Stimulated activated naive CD8-positive, alpha-beta T cell treated with anti-CD3 and anti-CD28 coated beads, Interleukin-15, amount 100 ng/mL, for 72 hours (primary cell): ENCODE measurements at regions not wholly inside any gene's neighbourhood (a gene's known extent, or its start where the extent isn't known, plus 50 kb on each side); places are given as distances from the start of the nearest gene placed in this dataset.

Source experiments
- ATAC-seq: fragments of 150-1000 bp; cut with Tn5 transposase; 2 replicates; pipeline ENCODE4 v1.10.0; 2021; ENCODE audit warnings: mild to moderate bottlenecking, moderate library complexity
- DNase-seq, 2 donors: peaks; one replicate each; pipeline ENCODE4 v3.0.0; 2021 to 2022
- H3K27ac Mint-ChIP-seq, 2 donors: one replicate each; pipeline ENCODE4 v1.8.0; 2022; ENCODE audit warnings: mild to moderate bottlenecking in 2 of 2, mixed read lengths in 2 of 2, moderate library complexity in 2 of 2
- H3K27me3 Mint-ChIP-seq: one replicate; pipeline ENCODE4 v1.8.0; 2022; ENCODE audit warnings: mixed read lengths
- H3K4me1 Mint-ChIP-seq: one replicate; pipeline ENCODE4 v1.8.0; 2022; ENCODE audit warnings: mild to moderate bottlenecking, mixed read lengths
- H3K4me3 Mint-ChIP-seq, 2 donors: one replicate each; pipeline ENCODE4 v1.8.0; 2022; ENCODE audit warnings: mild to moderate bottlenecking in 2 of 2, mixed read lengths in 2 of 2, moderate library complexity in 1 of 2
- H3K9me3 Mint-ChIP-seq, 2 donors: one replicate each; pipeline ENCODE4 v1.8.0; 2022; ENCODE audit warnings: mixed read lengths in 2 of 2

DNA sequence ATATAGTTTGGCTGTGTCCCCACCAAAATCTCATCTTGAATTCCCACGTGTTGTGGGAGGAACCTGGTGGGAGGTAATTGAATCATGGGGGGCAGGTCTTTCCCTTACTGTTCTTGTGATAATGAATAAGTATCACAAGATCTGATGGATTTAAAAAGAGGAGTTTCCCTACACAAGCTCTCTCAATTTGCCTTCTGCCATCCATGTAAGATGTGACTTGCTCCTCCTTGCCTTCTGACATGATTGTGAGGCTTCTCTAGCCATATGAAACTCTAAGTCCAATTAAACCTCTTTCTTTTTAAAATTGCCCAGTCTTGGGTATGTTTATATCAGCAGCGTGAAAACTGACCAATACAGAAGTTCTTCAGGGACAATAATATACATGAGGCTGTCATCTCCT, 425.1 kb downstream of the PABPC4L start:
- ATAC-seq (no peak), DNase-seq (no peak)
- H3K9me3 Mint-ChIP-seq, result peaks cover 7 to 10% of the 10 kb centered on the region in 2 donors
- no peak overlapping the region for H3K4me3 Mint-ChIP-seq
- H3K27ac Mint-ChIP-seq, result no peak overlapping the region
- no peaks in the 10 kb centered on the region for H3K4me1 Mint-ChIP-seq
- H3K27me3 Mint-ChIP-seq, result no peaks in the 10 kb centered on the region

DNA sequence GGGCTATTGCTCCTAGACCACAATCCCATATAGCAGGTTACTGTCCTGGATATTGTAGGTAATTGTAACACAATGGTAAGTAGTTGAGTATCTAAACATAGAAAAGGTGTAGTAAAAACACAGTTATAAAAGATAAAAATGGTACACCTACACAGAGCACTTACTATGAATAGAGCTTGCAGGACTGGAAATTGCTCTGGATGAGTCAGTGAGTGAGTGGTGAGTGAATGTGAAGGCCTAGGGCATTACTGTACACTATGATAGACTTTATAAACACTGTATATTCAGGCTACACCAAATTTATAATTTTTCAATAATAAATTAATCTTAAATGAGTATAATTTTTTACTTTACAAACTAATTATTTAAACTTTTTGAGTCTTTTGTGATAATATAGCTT, 425.7 kb downstream of the PABPC4L start:
- Mint-ChIP-seq H3K4me3 (no peak overlapping the region), H3K4me1 (no peaks in the 10 kb centered on the region), H3K9me3 (peaks cover 7 to 11% of the 10 kb centered on the region in 2 donors), H3K27ac (no peak overlapping the region), H3K27me3 (no peaks in the 10 kb centered on the region)
- no peak for DNase-seq
- ATAC-seq, result no peak

DNA sequence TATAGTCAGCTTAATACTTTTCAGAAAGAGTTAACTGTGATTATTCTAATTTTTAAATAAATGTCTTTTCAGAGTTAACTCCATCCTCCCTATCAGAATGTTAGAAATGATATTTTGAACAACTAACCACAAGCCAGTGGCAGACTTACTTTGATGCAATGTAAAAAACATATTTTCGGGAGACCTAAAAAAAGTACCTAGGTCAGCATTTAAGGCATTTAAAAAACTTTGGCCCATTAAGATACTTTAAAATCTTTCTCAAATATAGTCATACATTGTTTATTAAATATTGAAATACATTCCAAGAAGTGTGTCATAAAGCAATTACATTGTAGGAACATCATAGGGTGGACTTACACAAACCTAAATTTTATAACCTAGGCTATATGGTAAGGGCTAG, 426.1 kb downstream of the PABPC4L start:
- peaks cover 11 to 15% of the 10 kb centered on the region in 2 donors for H3K9me3 Mint-ChIP-seq
- H3K4me3 Mint-ChIP-seq, result no peak overlapping the region
- H3K27me3 Mint-ChIP-seq, result no peaks in the 10 kb centered on the region
- no peaks in the 10 kb centered on the region for H3K4me1 Mint-ChIP-seq
- no peak overlapping the region for H3K27ac Mint-ChIP-seq
- ATAC-seq (no peak), DNase-seq (no peak)

DNA sequence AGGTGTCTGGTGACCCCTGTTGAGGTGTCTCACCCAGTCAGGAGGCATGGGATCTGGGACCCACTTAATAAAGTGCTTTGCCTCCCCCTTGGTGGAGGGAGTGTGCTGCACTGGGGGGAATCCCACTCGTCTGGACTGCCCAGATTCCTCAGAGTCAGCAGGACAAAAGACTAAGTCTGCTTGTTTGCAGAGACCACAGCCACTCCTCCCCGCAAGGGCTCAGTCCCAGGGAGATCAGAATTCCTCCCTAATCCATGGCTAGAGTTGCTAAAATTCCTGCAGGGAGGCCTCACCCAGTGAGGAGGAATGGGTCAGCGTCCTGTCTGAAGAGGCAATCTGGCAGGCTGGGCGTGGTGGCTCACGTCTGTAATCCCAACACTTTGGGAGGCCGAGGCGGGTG, 442.2 kb downstream of the PABPC4L start:
- H3K4me1 Mint-ChIP-seq, result no peaks in the 10 kb centered on the region
- DNase-seq (no peak), ATAC-seq (no peak)
- peaks cover 16% of the 10 kb centered on the region in 2 donors for H3K9me3 Mint-ChIP-seq
- H3K27ac Mint-ChIP-seq, result no peak overlapping the region
- no peak overlapping the region for H3K4me3 Mint-ChIP-seq
- no peaks in the 10 kb centered on the region for H3K27me3 Mint-ChIP-seq

DNA sequence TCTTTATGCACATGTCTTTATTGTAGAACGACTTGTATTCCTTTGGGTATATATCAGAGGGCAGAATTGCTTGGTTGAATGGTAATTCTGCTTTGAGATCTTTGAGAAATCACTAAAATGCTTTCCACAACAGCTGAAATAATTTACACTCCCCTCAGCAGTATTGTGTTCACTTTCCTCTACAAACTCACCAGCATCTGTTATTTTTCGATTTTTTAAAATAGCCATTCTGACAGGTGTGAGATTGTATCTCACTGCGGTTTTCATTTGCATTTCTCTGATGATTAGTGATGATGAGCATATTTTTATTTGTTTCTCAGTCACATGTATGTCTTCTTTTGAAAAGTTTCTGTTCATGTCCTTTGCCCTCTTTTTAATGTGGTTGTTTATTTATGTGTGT, 459.8 kb downstream of the PABPC4L start:
- DNase-seq, result no peak
- Mint-ChIP-seq H3K4me3 (no peak overlapping the region), H3K27ac (no peak overlapping the region), H3K9me3 (peaks cover 19 to 26% of the 10 kb centered on the region in 2 donors), H3K4me1 (no peaks in the 10 kb centered on the region), H3K27me3 (no peaks in the 10 kb centered on the region)
- no peak for ATAC-seq

DNA sequence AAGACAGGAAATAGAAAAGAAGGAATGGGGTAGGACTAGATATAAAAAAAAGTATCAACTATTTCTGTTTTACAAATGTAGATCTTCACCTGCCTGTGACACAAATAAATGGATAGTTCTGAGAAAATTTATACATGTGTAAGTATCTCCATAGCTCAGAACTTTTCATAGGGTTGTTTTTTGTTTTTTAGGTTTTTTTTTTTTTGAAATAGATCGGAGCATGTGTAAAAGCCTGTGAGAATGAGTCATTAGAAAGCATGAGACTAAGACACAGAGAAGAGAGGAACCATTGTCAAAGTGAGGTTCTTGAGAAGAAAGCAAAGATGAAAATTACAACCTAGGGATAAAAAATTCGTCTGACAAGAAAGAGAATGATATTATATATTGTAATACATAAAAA, 481.6 kb downstream of the PABPC4L start:
- no peaks in the 10 kb centered on the region for H3K4me1 Mint-ChIP-seq
- H3K4me3 Mint-ChIP-seq, result no peak overlapping the region
- H3K27me3 Mint-ChIP-seq, result no peaks in the 10 kb centered on the region
- peaks cover 7 to 10% of the 10 kb centered on the region in 2 donors for H3K9me3 Mint-ChIP-seq
- no peak for DNase-seq
- H3K27ac Mint-ChIP-seq, result no peak overlapping the region
- no peak for ATAC-seq

DNA sequence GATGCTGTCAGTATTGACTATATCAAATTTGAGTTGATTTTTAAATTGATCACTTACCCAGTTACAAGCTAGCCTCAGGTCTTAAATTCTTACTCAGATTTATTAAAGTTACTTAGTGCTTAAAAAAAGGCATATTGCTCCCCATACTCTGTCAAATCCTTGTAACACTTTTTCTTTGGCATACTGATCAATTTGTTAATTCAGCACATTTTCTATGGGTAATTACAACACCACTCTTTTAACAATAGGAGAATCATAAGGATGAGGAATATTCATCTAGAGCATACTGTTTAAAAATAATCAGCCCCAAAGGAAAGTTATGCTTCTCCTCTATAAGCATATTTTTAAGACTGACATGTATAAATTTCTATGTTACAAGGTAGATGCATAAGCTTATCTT, 482.5 kb downstream of the PABPC4L start:
- no peak for ATAC-seq
- Mint-ChIP-seq H3K4me3 (no peak overlapping the region), H3K27me3 (no peaks in the 10 kb centered on the region), H3K27ac (no peak overlapping the region), H3K4me1 (no peaks in the 10 kb centered on the region), H3K9me3 (peaks cover 7 to 10% of the 10 kb centered on the region in 2 donors)
- no peak for DNase-seq

DNA sequence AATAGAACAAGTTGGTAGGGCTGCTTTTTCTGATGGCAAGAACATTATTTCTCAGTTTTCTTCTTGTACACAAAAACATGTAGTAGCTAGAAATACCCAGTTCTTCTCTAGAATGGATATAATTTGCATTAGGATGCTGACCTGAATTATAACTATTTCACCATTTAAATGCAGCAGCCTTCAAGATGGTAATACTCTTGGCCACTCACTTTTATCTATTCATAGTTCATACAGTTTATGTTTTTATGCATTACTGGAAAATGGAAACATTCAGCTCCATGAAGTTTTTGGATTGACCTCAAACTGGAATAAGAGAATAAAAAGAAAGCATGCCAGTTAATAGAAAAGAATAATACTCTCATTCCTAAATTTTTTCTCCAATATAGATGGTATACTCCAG, 487.4 kb downstream of the PABPC4L start:
- no peaks in the 10 kb centered on the region for H3K4me1 Mint-ChIP-seq
- DNase-seq (no peak), ATAC-seq (no peak)
- H3K27ac Mint-ChIP-seq, result no peak overlapping the region
- H3K9me3 Mint-ChIP-seq, result peaks cover 0 to 7% of the 10 kb centered on the region in 2 donors
- no peaks in the 10 kb centered on the region for H3K27me3 Mint-ChIP-seq
- H3K4me3 Mint-ChIP-seq, result no peak overlapping the region

DNA sequence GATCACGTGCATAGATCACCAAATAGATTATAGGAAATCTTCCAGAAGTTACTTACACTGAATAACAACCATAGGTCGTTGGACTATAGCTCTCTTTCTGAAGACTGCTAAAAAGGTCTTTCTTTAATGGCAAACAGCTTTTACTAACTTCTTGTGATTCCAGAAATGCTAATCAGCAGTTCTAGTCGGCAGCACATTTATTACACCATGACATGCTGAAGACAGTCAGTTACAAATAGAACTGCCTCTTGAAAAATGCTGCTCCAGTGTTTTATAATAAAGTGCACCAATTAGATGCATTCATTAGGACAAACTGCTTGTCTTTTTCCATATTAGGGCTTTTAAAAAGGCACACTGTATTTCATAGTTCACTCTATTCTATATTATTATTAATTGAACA, 488.2 kb downstream of the PABPC4L start:
- Mint-ChIP-seq H3K4me1 (no peaks in the 10 kb centered on the region), H3K27ac (no peak overlapping the region), H3K9me3 (peaks cover 0 to 6% of the 10 kb centered on the region in 2 donors)

DNA sequence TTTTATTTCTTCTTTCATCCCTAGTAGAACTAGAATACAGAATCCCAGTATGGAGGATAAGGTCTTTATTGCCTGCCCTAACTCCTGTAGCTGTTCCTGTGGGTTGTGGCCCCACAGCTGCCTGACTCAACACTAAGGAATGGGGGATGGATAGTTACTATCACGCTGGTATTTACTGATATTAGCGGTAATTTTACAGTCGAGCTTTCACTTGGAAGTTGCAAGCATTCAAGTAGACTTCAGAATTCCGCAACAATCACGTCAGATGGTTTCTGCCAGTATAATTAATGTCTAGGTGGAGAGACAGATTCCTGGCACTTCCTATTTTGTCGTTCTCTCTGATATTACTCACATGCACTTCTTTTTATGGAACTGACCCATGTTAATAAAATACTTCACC, 489.8 kb downstream of the PABPC4L start:
- peaks cover 0 to 6% of the 10 kb centered on the region in 2 donors for H3K9me3 Mint-ChIP-seq
- no peaks in the 10 kb centered on the region for H3K27me3 Mint-ChIP-seq
- no peaks in the 10 kb centered on the region for H3K4me1 Mint-ChIP-seq
- ATAC-seq, result no peak
- H3K27ac Mint-ChIP-seq, result no peak overlapping the region
- H3K4me3 Mint-ChIP-seq, result no peak overlapping the region
- DNase-seq, result no peak

More for the DNA sequence above, 488.2 kb downstream of the PABPC4L start:
- ATAC-seq, result no peak
- DNase-seq, result no peak
- Mint-ChIP-seq H3K27me3 (no peaks in the 10 kb centered on the region), H3K4me3 (no peak overlapping the region)

DNA sequence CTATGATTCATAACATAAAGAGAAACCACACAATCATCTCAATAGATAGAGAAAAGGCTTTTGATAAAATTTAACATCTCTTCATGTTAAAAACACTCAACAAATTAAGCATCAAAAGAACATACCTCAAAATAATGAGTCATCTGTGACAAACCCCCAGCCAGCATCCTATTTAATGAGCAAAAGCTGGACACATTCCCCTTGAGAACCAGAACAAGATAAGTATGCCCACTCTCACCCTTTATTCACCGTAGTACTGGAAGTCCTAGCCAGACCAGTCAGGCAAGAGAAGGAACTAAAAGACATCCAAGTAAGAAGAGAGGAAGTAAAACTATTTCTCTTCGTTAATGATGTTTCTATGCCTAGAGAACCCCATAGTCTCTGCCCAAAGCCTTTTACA, 507.2 kb downstream of the PABPC4L start:
- Mint-ChIP-seq H3K4me3 (no peak overlapping the region), H3K4me1 (no peaks in the 10 kb centered on the region), H3K27me3 (no peaks in the 10 kb centered on the region), H3K9me3 (peaks cover 4 to 17% of the 10 kb centered on the region in 2 donors), H3K27ac (no peak overlapping the region)
- DNase-seq, result no peak
- no peak for ATAC-seq

DNA sequence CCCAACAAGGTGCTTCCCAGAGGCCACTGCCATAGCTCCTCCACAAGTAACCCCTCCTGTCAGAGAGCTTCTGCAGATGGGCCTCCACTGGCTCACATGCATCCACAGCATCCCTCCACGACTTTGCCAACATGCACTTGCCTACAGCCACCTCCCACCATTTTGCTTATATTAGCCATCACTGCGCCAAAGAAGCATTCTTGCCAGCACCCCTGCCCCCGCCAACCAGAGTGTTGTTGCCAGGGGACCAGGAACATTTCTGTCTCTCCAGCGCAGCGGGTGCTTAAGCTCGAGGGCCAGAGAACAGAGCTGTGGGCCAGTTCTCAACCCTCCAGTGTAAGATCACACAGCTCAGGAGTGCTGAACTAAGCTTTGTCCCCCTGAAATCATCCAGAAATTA, 517.6 kb downstream of the PABPC4L start:
- ATAC-seq (no peak), DNase-seq (no peak)
- Mint-ChIP-seq H3K9me3 (peaks cover 16 to 23% of the 10 kb centered on the region in 2 donors), H3K4me1 (no peaks in the 10 kb centered on the region), H3K27me3 (no peaks in the 10 kb centered on the region), H3K4me3 (no peak overlapping the region), H3K27ac (no peak overlapping the region)

DNA sequence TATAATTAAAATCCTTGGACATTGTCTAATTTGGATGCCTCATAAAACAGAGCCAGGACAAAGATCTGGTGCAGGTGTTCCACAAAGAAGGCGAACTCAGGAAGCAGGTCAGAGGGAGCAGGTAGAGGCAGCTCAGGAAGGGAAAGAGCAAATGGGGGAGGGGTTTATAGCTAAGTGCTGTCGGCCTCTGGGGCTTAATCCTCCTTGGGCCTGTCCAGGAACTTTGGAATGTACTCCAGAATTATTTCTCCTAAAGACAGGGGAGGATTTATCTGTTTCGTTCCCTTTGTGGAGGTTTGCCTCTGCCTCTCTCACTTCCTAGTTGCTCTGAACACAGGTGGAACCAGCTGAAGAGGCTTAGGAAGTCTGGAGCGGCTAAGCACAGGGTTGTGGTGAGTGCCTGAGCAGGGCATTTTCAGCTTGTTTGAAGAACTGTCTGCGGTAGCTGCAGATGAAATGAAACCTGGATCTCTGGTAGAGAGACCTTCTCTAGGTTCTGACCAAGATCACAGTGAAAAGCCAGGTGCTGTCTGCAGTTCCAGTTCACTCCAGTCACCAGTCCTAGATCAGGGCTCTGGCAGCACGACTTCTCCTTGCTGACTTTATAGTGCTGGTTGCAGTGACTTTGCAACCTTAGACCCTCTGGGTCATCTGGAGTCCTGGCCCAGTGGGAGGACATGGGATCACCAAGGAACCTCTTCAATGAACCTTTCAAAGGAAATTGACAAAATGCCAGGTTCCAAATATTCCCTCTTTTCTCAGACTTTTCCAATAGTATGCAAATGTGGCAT, 519.2 kb downstream of the PCDH10 start:
- ATAC-seq (no peak), DNase-seq (no peak)
- Mint-ChIP-seq H3K9me3 (no peaks in the 10 kb centered on the region), H3K4me1 (no peaks in the 10 kb centered on the region), H3K4me3 (no peak overlapping the region), H3K27me3 (no peaks in the 10 kb centered on the region), H3K27ac (no peak overlapping the region)

DNA sequence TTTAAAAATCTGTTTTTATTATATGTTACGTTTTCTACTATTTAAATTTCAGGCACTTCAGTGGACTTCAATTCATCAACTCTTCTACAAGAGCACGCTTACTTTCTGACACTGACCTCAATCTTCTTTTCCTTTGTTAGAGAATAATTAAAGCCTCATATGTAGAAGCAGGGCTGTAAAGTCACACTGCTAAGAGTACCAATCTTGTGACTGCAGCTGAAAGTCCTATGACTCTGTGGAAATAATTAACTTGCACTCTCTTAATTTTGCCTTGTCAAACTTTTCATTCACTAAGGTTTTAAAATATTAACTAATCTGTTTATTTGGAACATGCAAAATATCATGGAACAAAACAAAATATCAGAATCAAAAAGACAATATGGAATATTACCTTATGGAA, 498.1 kb downstream of the PCDH10 start:
- Mint-ChIP-seq H3K4me3 (no peak overlapping the region), H3K9me3 (peaks cover 0 to 4% of the 10 kb centered on the region in 2 donors), H3K27me3 (no peaks in the 10 kb centered on the region), H3K27ac (no peak overlapping the region), H3K4me1 (no peaks in the 10 kb centered on the region)
- DNase-seq (no peak), ATAC-seq (no peak)

DNA sequence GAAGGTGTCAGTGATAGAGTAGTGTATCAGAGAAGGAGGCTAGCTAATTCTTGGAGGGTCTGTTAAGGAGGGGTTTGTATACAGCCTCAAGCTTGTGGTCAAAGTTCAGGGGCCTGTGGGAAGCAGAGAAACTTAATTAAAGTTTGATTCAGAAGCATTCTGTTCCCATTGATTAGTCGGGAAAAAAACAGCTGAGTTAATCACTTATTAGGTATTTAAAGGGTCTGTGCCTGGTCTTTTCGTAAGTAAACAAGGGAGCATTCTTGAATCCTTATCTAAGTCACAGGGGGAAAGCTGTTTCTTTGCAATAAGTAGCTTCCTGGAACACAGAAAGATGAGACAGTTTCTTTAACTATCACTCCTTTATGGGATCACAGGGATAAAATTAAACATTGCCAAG, 492.1 kb downstream of the PCDH10 start:
- no peak overlapping the region for H3K27ac Mint-ChIP-seq
- no peaks in the 10 kb centered on the region for H3K4me1 Mint-ChIP-seq

DNA sequence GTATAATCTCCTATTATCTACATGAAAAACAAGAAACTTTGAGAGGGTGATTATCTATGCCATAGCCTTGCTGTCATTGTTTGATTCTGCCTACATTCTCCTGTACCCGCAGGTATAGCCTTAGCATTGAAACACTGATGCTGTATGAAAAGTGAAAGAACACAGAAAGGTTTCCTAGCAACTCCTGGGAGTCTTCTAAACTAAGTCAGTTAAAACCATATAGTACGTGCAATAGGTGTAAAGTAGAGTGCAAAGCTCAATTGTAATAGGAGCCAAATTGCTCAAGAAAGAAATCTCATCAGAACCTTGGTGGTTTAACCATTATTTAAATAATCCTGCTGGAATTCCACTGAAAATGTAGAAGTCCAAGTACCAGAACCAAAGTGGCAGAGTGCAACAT, 489.7 kb downstream of the PCDH10 start:
- Mint-ChIP-seq H3K27ac (no peak overlapping the region), H3K4me3 (no peak overlapping the region), H3K4me1 (no peaks in the 10 kb centered on the region), H3K9me3 (peaks cover 0 to 4% of the 10 kb centered on the region in 2 donors), H3K27me3 (no peaks in the 10 kb centered on the region)
- no peak for DNase-seq
- ATAC-seq, result no peak

More for the DNA sequence above, 492.1 kb downstream of the PCDH10 start:
- H3K9me3 Mint-ChIP-seq, result no peaks in the 10 kb centered on the region
- no peak for ATAC-seq
- no peaks in the 10 kb centered on the region for H3K27me3 Mint-ChIP-seq
- no peak overlapping the region for H3K4me3 Mint-ChIP-seq
- no peak for DNase-seq

DNA sequence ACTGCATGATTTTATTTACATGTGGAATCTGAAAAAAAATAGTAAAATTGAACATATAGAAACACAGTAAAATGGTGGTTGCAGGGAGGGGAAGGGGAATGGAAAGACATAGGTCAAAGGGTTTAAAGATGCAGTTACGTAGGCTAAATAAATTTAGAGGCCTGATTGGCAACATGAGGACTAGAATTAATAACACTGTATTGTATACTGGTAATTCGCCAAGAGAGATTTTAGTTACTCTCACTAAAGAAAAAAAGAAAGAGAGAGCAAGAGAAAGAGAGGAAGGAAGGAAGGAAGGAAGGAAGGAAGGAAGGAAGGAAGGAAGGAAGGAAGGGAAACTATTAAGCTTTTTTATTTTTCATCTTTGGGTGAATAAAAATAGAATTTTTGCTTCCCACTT, 488.1 kb downstream of the PCDH10 start:
- no peaks in the 10 kb centered on the region for H3K27me3 Mint-ChIP-seq
- DNase-seq (no peak), ATAC-seq (no peak)
- no peaks in the 10 kb centered on the region for H3K4me1 Mint-ChIP-seq
- no peak overlapping the region for H3K4me3 Mint-ChIP-seq
- H3K27ac Mint-ChIP-seq, result no peak overlapping the region
- peaks cover 0 to 6% of the 10 kb centered on the region in 2 donors for H3K9me3 Mint-ChIP-seq
